ENCODE measurements at regions not wholly inside any gene's neighbourhood (a gene's known extent, or its start where the extent isn't known, plus 50 kb on each side); places are given as distances from the start of the nearest gene placed in this dataset.

DNA sequence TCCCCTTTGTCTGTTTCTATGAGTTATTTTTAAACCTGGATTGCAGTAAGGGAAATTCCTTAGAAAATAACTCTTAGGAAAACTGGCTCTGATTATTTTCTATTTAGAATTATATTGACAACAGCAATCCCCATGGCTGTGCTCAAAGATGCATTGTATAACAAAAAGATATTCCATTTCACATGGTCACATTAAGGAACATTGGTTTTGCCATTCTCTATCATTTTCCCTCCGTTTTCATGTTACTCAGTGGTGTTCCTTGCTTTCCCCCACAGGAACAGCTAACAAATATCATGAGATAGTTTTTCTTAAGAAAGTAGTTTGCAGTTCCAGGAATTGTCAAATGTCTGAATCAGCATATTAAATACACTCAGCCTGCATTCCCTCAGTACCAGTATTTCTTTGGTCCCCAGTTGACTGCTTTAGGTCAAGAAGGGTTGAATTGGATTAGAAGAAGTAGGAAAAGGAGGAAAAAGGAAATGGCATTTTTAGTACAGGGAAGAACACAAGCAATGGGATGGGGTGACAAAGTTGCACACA, 436.7 kb downstream of the TNS3 start:
- DNase-seq: no peak

DNA sequence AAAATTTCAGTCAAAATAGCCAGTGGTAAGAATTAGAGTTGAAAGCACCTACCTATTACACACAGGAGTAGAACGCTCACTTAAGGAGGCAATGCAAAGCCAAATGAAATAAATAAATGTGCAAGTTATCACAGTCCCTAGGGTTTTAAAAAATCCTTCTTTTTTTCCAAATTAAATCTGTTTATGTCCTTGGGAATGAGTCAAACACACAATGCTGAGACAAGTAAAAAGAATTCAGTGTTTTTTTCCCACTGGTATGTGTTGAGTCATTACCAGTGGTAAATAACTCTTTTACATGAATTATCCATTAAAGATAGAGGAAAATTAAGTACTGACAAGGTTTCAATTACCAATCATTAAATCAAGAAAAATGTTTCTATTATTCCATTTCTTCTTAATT, 438.6 kb downstream of the TNS3 start:
- DNase-seq: no peak

DNA sequence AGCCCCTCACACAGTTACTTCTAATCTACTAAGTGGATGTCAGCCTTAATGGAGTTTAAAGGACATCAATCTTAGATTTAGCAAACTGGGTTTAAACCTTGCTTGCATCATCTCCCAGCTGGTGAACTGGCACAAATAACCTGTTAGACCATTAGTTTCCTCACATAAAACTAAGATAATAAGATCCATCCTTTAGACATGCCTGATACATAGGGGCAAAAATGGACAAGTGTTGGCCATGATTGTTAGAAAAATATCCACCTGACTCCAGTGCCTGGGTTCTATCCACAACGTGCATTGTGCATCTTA, 439.1 kb downstream of the TNS3 start:
- DNase-seq: no peak

DNA sequence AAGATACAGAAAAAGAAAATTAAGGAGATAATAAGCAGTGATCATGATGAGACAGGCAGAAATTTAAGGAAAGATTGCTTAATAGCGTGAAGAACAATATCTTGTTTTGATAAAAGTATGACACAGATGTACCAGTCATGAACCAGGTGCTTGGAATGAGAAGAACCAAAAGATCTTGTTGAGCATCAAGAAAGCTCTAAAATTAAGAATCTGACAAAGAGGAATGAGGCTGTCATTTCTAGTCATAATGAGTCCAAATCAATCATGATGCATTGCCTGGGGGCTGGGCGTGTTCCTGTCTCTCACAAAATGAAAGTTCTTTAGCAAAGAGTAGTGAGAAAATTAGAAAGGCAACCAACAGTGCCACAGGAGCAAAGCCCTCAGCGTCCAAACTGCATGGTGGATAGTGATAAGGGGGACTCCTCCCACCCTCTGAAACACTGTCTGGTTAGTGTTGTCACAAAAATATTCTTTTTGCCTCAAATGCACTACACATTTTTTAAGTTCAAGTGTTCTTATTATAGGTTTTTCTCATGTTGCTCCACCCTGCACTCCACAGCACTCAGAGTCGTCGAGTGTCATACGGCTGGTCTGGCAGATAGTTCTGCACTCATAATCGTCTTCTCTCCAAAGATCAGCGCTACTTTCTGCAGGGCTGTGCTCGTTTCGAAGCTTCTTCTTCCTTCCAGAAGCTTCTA, 439.6 kb downstream of the TNS3 start:
- DNase-seq: no peak

DNA sequence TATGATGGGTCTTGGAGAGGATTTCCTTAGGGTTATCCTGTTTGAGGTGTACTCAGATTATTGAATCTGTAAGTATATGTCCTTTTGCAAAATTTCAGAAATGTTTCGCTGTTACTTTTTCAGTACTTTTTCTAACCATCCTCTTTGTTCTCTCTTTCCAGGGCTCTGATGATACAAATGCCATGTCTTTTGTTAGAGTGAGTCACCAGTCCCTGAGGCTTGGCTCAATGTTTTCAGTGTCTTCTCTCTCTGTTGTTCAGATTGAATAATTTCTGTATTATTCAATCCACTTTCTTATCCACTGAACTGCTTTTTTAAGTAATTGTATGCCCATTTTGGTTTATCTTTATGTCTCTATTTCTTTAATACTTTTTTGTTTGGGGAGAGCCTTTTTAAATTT, 449.4 kb downstream of the TNS3 start:
- DNase-seq: no peak

DNA sequence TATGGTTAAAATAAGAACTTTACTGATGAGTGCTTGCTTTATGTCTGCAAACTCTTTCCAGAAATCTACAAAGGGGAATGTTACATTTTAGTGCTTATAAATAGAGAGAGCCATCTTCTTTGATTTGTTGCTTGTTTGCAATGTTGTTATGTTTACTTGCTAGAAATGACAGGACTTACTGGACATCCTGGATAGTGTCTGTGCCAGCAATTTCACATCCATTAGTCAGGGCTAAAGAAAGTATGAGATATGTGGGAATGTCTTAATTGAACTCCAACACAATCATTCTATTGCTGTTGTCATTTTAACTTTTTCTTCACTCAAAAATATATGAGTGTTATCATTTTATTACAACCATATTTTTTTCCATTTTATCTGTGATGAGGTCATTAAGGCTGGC, 453.2 kb downstream of the TNS3 start:
- no peak for DNase-seq

DNA sequence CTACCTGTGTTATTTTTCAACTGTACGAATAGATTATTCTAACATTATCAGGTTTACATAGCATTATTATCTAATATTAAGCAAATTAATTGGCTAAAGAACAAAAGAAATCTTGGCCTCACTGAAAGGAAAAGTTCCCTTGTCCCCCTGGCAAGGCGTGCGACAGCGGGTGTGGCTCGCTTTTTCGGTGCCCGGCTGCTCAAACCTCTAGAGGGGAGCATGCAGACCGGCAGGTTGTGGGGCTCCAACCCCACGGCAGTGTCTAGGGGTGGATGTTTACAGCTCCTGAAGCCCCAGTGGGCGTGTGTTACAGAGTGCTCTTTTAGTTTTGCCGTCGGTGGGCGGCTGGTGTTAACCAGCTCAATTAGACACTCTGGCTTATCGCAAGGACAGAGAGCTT, 456.4 kb downstream of the TNS3 start:
- no peak for DNase-seq

DNA sequence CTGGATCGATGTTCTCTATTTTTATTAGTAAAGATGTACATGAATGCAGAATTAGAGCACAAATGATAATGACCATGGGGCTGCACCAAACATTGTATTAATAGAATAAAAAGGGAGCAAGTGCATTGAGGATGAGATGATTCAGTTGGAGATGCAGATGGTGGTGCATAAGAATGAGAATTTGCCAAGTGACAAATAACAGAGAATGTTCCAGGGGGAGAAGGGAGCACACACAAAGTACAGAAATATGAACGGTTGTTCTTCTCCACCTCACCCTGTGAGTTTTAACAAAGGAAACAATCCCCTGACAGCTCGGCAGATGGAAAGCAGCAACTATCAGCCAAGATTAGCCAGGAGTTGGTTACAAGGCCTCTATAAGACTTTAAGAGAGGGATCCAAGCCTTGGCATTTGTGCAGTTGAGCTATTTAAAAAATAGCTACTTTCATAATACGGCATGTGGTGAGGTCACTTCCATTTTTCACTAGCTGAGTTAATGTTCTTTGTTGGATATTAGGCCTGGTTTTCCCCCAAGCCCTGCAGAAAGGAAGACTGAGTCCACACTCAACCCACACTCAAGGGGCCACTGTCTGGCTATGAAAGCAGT, 462.5 kb downstream of the TNS3 start:
- DNase-seq: no peak

DNA sequence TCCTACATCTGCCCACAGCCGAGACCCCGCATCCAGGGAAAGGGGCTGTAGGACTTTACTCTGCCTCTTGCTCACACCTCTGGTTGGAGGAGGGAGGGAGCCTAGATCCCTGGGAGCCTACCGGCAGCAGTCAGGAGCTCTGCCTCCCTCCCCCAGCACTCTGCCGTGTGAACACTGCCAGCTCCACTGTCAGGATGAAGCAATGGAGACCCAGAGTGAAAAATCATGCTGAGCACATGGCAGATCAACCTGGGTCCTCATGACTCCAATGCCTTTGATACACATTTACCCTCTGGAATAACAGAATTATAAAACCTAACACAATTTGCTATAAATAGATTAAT, 477.7 kb downstream of the TNS3 start:
- DNase-seq: no peak

DNA sequence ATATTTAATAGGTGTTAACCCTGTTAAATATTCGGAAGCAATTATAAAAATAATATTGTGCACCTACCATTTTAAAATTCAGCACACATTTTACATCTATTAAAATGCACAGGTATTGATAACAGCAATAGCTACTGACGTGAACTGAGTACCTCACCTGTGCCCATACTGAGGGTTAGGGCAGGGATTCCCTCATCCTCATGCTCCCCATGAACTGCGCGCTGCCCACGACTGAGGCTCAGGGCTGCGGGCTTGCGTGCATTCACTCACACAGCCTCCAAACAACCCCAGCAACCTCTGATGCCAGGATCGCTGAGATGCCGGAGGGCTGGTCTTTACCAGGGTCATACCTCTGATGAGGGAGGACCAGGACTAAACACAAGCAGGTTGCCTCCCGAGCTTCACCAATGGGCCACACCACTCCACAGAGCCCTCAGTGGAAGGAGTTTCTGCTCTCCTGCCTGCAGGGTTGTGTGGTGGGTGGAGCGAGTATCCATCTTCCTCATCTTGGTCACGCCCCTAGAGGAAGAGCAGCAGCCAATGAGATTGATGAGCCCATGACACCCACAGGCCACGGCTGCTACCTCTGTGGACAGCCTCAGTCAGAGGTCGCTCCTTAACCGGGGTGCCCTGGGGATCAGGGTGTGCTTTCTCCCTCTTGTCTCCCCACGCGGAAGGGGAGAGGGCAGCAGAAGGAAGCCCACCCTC, 478.3 kb downstream of the TNS3 start:
- no peak for DNase-seq

DNA sequence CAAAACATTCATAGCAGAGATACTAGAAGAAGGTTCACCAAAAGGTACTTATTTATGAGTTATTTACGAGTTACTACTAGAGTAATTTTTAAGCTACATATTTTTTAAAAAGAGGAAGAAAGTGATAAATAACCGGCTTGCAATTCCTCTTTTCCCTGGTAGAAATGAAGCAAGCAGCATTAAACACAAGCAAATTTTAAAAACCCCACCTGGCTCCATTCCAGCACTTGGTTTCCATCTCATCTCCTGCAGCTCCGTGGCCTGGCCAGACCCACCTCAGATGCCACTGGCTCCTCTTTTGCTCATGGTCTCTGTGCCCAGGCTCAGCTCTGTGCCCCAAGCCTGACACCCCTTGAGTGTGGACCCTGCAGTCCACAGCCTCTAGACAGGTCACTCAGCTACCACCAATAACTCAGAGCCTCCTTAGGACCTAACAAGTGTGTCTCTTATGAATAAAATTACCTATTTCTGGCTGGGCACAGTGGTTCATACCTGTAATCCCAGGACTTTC, 479.5 kb downstream of the TNS3 start:
- DNase-seq: no peak

DNA sequence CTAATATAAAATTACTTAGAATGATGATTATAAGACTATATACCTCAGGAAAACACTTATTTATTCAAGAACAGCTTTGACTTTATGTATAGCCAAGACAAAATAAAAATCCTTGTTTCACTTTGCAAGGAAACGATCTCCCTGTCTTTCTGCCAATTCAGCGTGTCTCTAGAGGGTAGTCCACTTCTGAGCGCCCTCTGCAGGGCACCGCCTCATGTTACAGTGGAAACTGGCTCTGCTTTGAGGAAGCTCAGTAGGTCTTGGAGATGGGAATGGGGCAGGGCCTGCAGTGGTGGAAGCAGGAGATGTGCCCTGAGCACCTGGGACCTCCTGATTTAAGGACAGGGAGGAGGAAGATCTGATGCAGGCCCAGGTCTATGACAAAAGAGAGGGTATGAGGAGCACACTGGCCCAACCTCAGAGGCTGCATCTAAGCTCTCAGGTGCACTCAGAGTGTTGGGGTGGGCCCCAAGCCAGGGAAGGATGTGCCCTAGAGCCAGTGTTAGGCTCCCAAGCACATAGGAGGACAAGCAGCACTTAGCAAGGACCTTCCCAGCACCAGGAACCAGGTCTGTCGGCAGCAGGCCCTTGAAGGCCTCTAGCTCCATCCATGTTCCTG, 481.0 kb downstream of the TNS3 start:
- no peak for DNase-seq

DNA sequence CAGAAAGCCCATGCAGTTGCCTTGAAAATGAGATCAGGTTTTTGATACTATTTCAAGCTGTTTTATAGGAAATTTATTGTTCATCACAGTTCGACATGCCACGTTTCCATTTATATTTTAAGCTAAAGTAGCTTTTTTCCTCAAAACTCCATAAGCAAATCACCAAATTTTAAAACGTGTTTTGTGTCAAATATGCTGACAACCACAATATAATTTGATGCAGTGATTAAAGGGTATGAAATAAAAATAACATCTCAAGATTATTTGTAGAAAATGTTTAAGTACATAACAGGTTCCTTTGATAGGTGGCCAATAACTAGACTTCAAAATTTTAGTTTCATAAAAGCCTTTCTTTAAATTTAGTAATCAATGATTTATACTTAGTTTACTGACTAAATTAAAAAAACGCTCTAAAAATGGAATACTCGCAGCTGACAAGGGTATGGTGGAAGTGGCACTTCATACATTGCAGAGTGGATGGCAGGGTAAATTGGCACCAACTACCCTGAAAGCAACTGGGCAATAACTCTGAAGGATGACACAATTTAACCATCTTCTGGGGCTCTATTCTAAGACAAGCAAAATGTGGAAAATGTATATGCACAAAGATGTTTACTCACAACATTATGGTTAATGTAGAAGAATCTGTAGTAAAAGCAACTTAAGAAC, 481.6 kb downstream of the TNS3 start:
- no peak for DNase-seq

DNA sequence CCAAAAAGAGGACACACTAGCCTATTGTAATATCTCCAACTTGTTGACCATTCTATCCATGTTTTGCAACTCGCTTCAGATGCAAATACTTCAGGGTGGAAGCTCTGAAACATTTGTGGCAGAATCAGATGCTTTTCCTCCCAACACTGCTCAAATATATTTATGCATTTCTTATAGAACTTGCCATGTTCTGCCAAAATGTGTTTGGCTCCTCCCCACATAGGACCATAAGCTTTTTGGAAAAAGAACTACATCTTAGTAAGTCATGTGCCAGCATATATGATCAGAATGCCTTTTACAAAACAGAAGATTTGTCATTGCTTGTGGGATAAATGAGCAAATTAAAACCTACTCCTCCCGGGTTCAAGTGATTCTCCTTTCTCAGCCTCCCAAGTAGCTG, 484.5 kb downstream of the TNS3 start:
- no peak for DNase-seq

DNA sequence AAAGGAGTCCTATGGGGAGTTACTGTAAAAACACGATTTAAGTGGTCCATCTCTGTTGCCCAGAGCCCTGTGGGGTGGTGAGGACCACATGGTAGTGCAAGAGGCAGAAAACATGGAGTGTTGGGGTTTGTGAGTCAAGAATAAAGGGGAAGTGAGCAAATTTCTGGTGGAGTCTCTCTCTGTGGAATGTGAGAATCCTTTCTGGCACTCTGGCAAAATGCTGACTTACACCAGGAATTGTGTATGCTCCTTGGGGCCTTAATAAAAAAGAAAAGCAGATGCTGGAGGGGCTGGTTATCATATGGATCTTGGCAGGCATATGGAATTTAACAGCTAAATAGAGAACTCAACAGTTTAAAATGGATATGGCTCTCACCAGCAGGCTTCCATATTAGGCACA, 486.0 kb downstream of the TNS3 start:
- no peak for DNase-seq

DNA sequence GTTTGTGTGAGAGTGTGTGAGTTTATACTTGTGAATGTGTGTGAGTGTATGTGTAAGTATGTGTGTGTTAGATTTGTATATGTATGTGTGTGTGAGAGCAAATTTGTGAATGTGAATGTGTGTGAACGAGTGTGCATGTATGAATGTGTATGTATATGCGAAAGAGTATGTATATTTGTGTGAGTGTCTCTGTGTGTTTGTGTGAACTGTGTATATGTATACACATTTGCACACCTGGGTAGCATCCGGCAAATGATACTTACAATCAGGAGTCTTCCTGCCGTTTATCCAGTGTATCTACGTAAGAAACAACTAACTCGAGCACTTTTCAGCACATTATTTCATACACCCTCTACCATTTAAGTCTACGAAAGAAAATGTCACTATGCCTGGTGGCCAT, 487.4 kb downstream of the TNS3 start:
- DNase-seq: no peak

DNA sequence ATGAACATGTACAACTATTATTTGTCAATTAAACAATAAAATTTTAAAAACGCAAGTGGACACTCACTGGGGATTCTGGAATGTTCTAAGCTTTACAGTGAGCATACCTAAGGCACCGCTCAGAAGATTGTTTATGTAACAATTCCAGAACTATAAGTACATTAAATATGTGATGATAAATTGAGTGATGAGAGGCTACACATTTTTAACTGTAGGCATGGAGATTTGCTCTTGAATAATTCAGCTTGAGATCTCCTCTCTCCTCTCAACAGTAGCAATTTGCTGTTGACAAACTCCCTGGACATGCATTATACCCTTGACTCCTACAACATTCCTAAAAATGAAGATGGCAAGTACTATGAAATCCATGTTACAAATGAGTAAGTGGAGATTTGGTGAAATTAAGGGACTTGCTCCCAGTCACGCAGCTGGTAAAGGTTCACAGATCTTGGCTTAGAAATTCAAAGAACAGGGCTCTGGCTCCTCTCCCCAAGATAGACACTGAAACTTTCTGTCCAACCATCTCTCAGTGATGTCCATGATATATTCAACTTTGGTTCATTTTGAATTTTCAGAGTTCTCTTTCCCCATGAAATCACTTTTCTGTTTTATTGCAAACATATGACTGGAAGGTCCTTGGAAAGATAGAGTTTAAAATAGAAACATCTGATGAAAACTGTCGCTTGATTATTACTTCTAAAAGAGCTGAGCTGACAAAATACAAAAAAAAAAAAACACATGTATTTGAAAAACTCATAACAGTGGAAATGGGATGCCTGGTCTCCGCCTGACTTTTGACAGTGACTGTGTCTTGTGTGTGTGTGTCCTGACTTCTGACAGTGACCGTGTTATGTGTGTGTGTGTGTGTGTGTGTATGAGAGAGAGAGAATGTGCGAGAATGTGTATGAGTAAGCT, 488.3 kb downstream of the TNS3 start:
- no peak for DNase-seq

DNA sequence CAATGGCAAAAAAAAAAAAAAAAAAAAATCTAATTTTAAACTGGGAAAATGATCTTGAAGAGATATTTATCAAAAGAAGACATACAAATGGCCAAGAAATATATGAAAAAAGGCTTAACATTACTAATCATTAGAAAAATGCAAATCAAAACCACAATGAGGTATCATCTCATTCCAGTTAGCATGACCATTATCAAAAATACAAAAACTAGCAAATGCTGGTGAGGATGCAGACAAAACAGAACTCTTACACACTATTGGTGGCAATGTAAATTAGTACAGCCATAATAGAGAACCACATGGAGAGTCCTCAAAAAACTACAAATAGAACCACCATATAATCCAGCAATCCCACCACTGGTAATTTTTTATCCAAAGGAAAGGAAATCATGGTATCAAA, 489.6 kb downstream of the TNS3 start:
- no peak for DNase-seq

DNA sequence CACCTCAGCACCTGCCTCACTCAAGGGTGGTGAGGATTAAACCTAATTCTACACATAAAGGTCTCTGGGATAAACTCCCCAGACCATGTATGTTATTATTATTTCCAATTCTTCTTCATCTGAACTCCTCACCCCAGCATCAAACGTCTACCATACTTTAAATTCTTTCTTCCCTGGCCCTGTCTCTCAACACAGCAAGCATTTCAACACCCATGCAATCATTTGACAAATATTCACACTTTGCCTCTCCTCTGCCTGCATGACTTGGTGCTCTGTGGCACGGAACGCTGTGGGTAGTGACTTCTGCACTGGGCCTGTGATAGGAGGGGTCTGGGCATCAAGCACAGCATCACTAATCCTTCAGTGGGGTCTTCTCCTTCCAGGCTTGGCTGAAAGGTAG, 490.8 kb downstream of the TNS3 start:
- no peak for DNase-seq

DNA sequence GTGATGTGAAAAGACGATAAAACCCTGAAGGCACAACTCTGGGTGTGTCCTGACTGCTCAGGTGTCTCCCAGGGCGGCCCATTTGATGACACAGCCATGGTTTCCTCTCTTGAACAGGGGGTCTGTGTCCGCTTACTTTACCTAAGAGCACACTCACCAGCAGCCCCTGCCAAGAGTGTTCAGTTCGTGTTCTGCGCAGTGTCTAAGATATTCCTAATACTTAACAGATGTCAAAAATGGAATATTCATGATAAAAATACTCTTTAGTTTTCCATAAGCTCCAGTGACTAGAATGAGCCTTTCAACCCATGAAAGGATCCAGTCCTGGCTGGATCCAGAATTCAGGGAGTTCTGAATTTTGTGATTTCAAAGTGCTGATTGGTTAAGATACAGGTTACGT, 492.4 kb downstream of the TNS3 start:
- DNase-seq: no peak

DNA sequence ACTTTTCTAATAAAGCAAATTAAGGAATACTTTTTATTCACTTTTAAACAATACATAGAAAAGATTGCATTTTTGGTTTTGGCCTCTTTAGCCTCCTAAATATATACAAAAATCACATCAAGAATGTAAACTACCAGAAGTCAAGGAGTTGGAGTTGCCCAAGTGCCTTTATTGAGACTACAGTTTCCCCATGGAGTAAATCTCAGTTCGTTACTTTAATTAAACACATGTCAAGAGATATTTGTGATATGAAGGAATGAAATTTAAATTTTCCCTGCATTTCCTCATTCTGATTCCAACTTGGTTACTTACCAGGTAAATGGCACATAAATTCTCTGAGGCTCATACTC, 492.9 kb downstream of the TNS3 start:
- no peak for DNase-seq

DNA sequence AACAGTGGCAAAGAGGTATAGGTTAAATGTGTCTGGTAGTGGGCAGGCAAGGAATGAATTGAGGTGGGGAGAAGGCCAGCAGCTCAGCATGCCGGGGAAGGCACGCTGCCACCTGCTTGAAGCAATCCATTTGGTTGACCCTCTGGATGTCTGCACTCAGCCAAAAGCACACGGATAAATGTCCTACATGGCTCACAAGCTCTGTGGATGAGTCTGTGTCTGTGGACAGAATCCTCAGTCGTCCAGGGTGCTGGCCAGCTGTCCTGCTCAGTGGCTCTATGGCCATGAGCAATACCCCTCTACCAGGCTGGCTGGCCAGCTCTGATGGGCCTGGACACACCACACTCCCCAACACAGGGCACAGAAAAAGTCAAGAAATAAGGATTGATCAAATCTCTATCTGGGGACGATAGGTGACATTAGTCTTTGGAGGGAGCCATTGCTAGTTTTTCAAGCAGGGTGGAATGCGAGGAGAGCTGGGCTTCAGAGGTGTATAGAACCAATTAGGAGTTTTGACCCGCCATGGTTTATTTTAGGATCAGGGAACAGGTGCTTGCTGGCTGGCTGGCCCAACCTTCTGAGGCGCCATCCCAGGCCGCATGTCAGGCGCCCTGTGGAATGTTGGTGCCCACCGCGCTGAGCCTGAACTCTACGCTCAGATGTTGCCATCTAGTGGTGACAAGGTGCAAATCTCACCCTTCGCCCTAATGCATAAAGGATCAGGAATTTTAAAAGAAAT, 493.4 kb downstream of the TNS3 start:
- no peak for DNase-seq
